Hypothalamus (tissue), 51 donors: ENCODE measurements at regions not wholly inside any gene's neighbourhood (a gene's known extent, or its start where the extent isn't known, plus 50 kb on each side); places are given as distances from the start of the nearest gene placed in this dataset.

Source experiments
- DNase-seq, 51 donors: peaks; one replicate each; lab custom pipeline; 2025; lab: John Stamatoyannopoulos, UW

- no peak for DNase-seq
Observed at GRCh38 chr3:59115364-59116232, 65.8 kb upstream of the CFAP20DC start.

DNA sequence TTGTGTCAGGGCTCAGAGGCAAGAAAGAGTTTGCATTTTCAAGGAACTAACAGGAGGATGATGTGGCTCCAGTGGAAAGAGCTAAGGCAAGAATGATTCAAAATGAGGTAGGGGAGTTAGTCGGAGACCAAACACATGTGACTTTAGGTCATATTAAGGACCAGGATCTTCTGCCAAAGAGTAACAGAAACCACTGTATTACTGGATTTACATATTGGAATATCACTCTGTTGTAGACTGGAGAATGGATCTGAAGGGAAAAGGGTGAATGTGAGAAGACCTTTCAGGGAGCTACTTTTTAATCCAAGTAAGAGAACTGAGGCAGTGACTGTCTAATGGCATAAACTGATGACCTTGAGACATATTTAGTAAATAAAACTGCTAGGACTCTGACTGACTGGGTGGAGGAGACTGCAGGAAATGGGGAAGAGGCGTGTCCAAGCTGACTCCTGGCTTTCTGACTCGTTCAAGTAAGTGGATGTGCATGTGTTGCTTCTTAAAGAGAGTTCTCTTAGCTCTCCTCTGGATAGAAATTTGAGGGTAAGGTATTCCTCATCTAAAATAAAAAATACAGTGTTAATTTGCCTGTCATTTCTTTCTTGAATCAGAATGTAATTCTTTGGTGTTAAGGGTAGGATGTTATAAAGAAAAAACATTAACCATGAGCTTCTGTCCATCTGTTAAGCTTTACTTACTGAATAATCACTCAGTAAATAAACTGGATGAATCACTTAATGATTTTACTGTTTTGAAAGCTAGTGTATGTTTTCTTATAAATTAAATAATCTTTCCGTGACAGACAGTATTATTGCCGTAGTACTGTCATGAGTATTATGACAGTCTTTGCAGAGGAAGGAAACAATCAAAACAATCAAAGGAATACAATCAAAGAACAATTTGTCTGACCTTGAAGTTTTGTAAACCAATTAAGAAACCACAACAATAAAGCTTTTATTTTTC lies 58.3 kb upstream of the CFAP20DC start:
- DNase-seq, result no peak

GRCh38 chr3:59106085-59106648 lies 56.3 kb upstream of the CFAP20DC start:
- no peak for DNase-seq

DNA sequence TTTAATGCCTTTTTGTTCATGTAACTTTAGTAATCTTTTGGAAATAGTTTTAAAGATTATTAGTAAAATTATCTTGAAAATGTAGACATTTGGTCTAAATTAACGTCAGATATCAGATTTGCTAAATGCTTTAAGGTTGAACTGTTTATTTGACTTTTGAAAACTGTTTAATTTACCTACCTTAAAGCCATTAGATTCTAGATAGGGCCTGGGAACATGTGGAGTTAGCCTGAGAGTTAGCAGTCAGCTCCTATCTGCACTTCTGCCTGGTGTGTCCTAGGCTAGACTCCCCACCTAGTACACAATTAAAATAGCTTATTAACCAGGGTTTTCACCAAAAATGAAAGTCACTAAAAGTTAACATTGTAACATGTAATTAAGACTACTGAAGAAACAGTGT lies 53.7 kb upstream of the CFAP20DC start:
- no peak for DNase-seq

- DNase-seq, result peak in 6 of 51 donors; percentile 1 to 49 (median 5)
Observed at GRCh38 chr3:59101231-59101736, 51.5 kb upstream of the CFAP20DC start.
